ENCODE measurements at regions not wholly inside any gene's neighbourhood (a gene's known extent, or its start where the extent isn't known, plus 50 kb on each side); places are given as distances from the start of the nearest gene placed in this dataset.
"Not testable (repeated sequence)": the region's sequence is repeated elsewhere in the genome, so short reads cannot be mapped to it uniquely, and the experiment has no call there.

DNA sequence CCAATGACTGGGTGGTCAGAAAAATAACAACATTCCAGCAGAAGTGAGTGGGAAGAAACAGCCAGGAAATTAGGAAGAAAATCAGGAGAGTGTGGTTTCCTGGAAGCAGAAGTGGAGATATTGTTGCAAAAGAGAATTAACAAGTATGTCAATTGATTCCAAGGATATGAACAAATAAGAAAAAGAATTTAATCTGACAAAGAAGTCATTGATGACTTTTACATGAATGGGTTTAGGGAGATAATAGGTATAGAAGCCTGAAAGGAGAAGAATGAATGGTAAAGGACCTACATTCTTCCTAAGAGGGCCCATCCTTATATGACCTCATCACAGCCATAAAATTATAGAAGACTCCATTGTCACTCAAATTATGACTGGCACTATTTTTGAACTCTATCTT, 1440.1 kb downstream of the OTOL1 start:
- DNase-seq: no peak

DNA sequence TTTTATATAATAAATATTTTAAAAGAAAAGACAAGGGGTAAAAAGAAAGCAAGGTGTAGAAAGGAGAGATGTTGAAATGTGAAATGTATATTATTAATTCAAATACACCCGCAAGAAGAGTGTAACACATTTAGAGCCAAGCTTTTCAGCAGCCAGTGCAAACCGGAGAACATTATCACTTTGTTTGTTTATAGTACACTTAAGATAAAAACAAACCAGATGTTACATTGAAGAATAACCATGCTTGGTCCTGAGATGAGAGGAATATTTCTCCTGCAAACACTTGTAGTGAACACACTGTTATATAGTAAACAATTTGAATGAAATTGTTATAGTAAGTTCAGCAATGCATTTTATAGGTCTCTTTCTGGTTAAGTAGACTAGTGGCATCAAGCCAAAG, 1441.5 kb downstream of the OTOL1 start:
- DNase-seq: no peak

DNA sequence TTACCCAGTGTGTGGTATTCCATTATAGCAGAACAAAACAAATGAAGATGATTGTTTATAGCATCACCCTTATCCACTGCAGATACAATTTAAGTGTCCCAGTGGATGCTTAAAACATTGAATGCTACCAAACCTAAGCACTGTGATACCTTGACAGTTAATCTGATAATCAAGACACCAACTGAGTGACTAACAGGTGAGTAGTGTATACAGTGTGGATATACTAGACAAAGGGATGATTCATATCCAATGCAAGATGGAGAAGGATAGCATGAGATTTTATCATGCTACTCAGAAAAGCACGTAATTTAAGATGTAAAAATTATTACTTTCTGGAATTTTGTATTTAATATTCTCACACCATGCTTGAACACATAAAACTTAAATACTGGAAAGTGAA, 1449.0 kb downstream of the OTOL1 start:
- DNase-seq: no peak

DNA sequence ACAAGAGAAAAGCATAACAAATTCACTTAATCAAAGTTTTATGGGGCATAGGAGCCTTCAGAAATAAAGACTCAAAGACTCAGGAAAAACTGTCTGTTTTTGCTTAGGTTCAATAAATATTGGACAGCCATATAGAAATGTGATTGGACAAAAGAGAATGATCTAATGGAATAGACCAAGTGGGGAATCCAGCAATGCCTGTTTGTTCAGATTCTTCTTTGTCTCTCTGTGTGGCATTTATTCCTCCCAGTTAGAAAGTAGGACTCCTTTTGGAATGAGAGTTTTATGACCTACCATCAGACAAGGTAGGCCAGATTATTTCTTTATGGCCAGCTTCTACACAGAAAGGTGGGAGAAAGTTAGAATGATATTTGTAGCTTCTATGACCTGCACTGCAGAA, 1460.1 kb downstream of the OTOL1 start:
- DNase-seq: no peak

DNA sequence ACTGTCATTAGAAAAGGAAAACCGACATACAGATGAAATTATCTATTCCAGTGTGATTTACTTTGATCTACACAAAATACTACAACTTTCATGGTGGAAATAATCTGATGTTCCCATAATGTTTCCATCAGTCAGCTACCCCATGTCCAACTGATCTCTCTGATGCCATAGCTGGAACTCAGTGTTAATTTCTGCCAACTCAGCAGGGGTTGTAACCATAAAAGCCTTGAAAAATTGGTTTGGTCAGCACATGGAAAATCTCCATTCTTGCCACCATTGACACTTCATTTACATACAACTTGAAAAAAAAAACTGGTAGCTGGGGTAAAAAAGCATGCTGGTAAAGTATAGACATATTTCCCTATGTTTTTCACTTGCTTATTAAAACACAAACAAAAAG, 1463.7 kb downstream of the OTOL1 start:
- no peak for DNase-seq

DNA sequence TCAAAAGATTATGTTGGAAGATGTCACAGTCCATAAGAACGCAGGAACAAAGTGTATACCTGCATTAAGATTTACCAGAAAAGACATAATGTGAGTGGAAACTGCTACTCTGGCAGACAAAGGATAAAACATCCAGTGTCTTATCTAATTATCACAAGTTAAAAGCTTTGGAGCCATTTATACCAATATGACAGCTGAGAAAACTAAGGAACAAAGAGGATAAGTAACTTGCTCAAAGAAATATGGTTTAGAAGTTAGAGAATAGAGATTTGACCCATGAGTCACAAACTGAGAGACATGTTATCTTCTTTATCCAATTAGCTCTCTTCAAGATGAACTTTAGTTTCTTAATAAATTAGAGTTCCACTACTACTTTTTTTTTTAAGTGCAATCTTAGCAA, 1473.7 kb downstream of the OTOL1 start:
- DNase-seq: no peak

DNA sequence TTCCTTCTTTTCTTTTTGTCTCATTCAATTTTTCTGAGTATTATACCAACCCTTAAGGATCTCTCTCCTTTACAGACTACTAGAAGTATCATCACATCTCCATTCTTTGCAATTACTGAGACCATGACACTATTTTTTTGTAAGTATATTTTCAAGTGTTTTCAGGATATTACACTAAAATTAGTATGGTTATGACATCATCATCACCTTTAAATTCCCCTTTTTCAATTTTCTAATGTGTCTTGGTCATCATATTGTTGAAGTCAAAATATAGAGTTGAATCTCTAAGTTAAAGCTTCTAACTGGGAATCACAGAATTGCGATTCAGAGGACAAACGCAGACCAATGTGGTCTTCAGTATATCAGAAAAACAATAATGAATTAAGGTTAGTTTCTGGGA, 1475.1 kb downstream of the OTOL1 start:
- no peak for DNase-seq

DNA sequence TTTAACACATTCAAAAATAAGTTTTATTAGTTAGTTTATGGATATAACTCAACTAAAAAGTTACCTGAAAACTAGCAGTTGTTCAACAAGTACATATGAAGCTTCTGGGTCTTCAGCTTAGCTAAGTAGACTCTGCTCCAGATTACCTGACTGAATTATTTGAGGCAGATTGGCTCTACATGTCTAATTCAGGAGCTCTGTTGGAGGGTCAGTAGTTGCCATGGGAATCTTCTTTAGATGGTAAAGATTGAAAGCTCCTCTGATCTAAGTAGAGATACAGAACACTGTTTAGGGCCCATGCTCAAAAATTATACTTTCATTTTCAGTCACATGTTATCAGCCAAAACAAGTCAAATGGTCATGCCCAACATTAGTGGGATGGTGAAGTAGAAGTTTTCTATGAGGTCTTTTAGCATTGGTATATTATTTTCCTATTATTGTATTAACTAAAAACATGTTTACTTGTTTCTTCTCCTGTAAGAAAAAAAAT, 1476.9 kb downstream of the OTOL1 start:
- DNase-seq: no peak

DNA sequence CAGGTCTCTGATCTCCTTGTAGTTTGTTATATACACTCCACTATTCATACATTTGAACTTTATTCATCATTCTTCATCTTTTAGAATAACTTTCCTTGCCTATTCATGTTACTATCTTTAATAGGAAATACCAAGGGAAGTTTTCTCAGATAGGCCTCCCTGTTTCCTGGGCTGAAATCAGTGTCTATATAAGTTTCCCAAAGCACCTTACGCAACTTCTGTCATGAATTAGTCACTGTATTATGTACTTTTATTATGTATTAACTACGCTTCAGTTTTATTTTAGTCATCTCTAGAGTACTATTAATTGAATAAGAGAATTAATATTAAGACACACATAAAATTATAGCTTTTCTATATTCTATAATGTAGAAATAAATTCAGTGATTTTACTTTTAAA, 1481.5 kb downstream of the OTOL1 start:
- no peak for DNase-seq

DNA sequence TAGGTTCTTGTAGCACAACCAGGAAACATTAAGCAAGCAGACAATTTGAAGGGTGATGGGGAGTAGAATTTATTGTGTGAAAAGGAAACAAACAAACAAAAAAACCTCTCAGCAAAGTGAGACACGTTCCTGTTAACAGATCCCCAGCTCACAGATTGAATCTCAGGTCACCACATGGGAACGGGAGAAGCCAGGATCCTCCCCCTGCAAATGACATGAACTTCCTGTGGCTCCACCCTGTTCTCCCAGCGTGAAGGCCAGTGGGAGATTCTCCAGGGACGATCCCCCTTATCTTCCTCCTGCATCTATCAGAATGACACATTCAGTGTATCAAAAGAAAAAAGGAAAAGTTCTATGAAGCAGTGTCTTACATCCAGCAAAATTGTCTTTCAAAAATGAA, 1488.1 kb downstream of the OTOL1 start:
- DNase-seq: no peak

DNA sequence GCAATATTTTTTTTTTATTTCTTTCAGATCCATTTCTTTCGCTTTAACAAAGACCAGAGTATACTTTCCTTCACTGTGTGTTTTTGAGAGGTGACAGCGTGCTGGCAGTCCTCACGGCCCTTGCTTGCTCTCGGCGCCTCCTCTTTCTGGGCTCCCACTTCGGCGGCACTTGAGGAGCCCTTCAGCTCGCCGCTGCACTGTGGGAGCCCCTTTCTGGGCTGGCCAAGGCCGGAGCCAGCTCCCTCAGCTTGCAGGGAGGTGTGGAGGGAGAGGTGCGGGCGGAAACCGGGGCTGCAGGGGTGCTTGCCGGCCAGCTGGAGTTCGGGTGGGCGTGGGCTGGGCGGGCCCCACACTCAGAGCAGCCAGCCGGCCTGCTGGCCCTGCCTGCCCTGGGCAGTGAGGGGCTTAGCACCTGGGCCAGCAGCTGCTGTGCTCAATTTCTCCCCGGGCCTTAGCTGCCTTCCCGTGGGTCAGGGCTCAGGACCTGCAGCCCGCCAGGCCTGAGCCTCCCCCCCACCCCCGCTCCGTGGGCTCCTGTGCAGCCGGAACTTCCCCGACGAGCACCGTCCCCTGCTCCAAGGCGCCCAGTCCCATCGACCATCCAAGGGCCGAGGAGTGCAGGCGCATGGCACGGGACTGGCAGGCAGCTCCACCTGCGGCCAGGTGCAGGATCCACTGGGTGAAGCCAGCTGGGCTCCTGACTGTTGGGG, 1490.6 kb downstream of the OTOL1 start:
- DNase-seq: not testable (repeated sequence)

DNA sequence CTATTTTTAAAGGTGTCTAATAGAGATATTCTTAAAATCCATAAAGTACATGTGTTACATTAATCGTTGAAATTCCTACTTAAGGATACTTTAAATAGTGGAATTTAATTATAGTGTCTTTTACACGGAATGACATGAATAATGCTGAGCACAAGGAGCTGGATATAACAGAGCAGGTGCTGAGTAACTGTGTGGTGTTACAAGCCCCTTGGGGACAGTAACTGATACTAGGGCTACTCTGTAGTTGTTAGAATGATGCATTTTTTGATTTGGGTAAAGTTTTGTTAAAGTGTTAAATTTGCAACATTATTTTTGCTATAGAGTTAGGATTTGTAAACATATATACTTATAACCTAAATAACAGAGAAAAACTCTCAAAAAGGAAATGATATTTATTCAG, 1496.1 kb downstream of the OTOL1 start:
- no peak for DNase-seq

DNA sequence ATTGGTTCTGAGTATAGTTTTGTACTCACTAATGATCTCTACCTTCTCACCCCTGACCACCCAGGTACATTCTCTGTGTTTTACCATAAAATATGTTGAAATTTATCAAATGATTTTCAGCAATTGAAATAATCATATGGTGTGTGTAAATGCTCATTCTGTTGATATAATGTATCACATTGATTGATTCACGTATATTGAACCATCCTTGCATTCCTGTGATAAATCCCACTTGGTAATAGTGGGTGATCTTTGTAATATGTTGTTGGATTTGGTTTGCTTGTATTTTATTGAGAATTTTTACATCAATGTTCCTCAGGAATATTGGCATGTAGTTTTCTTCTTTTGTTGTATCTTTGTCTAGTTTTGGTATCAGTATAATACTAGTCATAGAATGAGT, 1497.6 kb downstream of the OTOL1 start:
- DNase-seq: no peak

DNA sequence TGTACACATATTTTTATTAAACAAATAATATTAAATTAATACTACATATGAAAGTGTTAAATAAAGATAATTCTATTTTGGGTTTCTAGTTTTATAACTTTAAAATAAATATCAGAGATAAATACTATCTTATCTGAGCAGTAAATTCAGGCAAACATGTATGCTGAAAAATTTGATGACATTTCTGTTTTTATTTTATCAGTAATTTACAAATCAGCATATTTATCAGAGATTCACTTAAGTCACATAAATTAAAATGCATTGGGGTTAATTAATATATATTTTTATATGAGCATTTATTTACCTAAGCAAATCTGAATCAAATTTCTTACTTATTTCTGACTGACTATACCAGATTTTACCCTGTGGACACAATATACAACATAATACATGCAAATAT, 1499.8 kb downstream of the OTOL1 start:
- DNase-seq: no peak

DNA sequence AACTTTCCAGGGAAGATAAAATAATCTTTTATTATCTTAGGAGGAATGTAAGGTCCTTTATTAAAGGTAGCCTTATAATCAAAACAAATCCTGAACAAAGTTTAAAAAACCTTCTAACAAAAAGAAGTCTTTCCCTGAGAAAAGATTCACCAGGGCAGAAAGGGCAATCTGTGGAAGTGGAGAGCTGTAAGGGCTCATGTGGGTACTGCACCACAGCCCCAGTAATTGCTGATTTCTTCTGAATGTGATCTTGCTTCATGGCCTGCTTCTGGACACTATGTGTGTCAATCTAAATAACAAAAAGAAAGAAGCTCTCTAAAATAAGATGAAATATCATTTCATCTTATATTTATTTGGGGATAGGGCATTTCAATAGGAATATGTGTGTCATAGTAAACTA, 1501.6 kb downstream of the OTOL1 start:
- DNase-seq: no peak

DNA sequence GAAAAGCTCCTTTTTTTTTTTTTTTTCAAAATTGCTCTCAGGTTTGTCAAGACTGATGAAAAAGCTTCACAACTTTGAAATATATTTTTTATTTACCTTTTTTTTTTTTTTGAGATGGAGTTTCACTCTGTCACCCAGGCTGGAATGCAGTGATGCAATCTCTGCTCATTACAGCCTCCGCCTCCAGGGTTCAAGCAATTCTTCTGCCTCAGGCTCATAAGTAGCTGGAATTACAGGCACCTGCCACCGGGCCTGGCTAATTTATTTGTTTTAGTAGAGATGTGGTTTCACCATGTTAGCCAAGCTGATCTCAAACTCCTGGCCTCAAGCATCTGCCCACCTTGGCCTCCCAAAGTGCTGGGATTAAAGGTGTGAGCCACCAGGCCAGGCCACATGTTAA, 1515.0 kb downstream of the OTOL1 start:
- no peak for DNase-seq

DNA sequence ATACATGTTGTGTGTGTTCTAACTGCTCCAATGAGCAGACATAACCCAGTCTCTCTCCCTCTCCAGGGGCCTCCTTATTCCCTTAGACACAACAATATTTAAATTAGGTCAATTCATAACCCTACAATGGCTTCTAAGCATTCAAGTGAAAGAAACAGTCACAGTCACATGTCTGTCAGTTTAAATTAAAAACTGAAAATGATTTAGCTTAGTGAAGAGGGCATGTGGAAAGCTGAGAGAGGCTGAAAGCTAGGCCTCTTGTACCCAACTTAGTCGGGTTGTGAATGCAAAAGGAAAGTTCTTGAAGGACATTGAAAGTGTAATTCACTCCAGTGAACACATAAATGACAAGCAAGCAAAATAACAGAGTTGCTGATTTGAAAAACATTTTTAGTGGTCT, 1519.6 kb downstream of the OTOL1 start:
- no peak for DNase-seq

DNA sequence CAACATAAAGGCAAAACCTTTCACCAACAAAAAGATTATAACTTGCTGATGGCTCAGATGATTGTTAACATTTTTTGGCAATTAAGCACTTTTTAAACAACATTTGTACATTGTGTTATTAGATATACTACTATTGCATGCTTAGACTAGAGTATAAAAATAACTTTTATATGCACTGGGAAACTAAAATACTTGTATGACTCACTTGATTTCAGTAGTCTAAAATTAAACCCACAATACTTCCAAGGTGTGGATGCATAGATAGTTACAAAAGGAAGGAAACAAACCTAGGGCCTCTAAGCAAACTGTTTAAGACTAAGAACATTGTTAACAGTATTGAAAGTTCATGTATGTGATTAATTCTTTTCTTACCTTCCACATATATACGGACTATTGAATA, 1521.5 kb downstream of the OTOL1 start:
- no peak for DNase-seq

DNA sequence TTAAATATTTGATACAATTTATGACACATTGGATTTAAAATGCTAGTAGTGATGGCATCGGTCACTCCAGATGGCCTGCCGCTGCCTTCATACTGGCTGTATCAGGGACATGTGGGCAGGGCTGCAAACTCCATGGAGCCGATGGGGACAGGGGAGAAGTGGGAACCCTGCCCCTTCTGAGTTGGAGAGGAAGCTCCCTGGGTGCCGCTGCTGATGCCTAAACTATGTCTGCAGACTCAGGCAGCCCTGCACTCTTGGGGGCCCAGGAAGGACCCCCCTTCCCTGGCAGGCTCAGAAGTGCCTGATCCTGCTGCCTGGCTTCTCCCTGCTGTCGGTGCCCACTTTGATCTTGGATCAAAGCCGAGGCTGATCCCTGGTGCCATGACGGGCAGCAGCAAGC, 1522.1 kb downstream of the OTOL1 start:
- no peak for DNase-seq

DNA sequence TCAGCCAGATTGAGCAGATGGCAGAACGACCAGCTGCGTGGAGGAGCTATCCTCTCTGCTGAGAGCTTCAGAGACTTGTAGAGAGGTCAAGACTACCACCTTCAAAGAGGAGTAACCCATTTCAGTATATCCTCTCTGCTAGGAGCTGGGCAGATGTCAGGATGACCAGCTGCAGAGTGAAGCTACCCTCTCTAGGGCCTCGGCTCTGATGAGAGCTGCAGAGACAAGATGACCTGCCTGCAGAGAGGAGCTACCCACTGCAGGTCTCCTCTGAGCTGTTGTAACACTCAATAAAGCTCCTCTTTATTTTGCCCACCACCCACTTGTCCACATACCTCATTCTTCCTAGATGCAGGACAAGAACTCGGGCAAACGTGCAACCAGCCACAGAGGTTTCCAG, 1522.7 kb downstream of the OTOL1 start:
- DNase-seq: no peak

DNA sequence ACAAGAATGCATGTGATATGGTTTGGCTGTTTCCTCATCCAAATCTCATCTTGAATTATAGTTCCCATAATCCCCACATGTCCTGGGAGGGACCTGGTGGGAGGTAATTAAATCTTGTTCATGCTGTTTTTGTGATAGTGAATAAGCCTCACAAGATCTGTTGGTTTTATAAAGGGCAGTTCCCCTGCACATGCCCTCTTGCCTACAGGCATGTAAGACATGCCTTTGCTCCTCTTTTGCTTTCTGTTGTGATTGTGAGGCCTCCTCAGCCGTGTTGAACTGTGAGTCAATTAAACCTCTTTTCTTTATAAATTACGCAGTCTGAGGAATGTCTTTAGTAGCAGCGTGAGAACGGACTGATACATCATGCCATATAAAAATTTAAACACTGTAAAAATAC, 1537.0 kb downstream of the OTOL1 start:
- DNase-seq: no peak

DNA sequence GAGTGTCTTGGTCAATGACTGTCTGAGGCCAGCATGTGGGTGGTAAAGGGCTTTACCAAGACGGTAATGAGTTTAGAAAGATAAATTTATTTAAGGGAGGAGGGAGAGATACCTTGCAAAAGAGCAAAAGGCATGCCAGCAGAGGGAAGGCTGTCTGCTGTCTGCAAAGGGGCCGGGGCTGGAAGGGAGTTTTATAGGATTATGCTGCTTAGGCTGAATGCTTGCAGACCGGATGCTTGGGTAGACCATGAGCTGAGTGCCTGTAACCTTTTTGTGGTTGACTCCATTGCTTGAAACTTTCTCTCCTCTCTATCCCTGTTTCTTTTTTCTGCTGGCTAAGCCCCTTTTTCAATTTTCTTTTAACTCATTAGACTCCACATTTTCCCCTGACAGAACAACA, 1543.0 kb downstream of the OTOL1 start:
- DNase-seq: no peak

DNA sequence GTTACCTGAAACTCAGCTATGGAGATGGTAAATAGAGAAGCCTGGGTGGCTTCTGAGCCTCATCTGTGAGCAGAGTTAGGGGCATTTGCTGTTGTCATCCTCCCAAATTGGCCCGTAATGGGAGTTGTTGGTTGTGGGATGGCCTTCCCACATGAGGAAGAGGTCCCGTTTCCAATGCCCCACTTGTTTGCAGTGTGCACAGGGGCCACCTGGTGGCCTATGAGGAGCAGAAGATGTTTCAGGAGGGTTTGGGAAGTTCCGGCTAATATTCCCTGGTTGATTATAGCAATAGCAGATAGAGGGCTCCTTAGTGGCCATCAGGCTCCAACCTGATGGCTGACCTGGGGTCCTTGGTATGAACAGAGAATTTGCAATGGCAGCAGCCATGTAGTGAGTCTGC, 1546.5 kb downstream of the OTOL1 start:
- DNase-seq: no peak

DNA sequence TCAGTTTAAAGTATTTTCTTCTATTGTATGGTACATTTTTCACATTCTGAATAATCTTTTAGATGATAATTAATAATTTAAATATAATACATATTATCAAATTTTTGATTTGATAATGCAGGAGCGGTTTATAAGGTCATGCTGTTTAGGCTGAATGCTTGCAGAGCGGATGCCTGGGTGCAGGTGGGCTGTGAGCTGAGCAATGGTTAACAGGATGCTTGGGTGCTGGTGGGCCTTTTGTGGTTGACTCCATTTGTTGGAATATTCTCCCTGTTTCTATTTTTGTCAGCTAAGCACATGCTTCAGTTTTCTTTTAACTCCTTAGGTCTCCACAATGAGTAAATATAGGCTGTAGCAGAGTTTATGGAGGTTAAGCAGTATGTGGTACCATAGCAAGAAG, 1549.3 kb downstream of the OTOL1 start:
- no peak for DNase-seq

DNA sequence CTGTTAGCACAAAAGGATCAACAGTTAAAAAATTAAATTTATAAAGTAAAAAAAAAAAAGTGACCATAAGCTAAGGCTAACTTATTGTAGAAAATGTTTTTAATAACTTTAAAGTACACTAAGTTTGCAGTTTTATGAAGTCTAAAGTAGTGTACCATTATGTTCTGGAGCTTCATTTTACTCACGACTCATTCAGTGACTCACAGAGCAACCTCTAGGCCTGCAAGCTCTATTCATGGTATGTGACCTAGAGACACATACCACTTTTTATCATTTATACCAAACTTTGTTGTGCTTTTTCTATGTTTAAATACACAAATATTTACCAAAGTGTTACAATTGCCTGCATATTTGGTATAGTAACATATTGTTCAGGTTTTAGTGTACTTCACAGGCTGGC, 1552.3 kb downstream of the OTOL1 start:
- no peak for DNase-seq
